ENCODE measurements at regions not wholly inside any gene's neighbourhood (a gene's known extent, or its start where the extent isn't known, plus 50 kb on each side); places are given as distances from the start of the nearest gene placed in this dataset.

- no peak for TF ChIP-seq CTCF (IDR thresholded peaks at IDR 0.05)
- TF ChIP-seq POLR2A (IDR thresholded peaks at IDR 0.05) = no peak
Observed at GRCh38 chr6:119557239-119557638, 207.7 kb upstream of the MAN1A1 start.

All from lower leg skin (tissue), 3 donors.